NCI-H128 (cell line): ENCODE measurements at regions not wholly inside any gene's neighbourhood (a gene's known extent, or its start where the extent isn't known, plus 50 kb on each side); places are given as distances from the start of the nearest gene placed in this dataset.
A peak's percentile ranks its signal among the peaks of the same experiment; 100 is the strongest.

ENCODE experiments used
- DNase-seq: peaks from one replicate; lab custom pipeline; 2025; ENCODE audit not compliant: unreplicated experiment; lab: John Stamatoyannopoulos, UW

- no peak for DNase-seq
Observed at GRCh38 chr5:41670854-41671479, 160.6 kb upstream of the PLCXD3 start.

DNA sequence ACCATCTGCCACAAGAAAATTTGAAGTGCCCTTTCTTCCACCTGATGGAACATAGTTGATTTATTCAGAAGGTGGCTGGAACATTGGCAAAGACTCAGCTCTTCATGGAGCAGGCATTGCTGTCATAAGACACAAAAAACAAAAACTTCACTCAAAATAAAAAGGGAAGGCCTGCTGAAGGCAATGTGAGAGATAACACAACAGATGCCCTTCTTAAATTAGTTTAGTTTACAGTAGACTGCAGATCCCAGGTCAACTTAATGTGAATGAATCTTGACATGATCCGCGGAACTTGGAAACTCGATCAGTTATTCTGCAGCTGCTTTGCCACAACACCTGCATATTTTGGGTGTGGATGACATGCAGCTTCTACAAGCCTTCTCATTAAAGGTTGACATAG is 159.8 kb upstream of the PLCXD3 start:
- DNase-seq, result no peak

GRCh38 chr5:41661254-41661653 is 150.9 kb upstream of the PLCXD3 start:
- no peak for DNase-seq

DNA sequence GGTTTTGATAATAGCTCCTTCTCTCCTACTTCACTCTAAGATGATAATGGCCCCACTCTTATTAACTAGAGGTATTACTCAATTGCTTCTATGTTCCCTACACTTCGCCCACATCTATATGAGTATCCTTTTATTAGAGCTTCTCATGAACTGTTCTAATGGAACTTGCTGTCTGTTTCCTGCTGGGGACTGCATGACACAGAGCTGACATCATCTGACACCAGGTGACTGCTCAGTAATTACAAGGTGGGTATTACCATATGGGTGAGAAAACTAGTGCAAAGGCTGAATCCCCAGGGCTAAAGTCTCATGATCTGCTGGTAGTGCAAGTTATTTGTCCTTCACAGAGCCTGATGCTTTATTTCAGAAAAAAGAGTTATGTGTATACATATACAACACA is 146.2 kb upstream of the PLCXD3 start:
- DNase-seq, result no peak

- no peak for DNase-seq
Observed at GRCh38 chr5:41650131-41650530, 139.7 kb upstream of the PLCXD3 start.

DNA sequence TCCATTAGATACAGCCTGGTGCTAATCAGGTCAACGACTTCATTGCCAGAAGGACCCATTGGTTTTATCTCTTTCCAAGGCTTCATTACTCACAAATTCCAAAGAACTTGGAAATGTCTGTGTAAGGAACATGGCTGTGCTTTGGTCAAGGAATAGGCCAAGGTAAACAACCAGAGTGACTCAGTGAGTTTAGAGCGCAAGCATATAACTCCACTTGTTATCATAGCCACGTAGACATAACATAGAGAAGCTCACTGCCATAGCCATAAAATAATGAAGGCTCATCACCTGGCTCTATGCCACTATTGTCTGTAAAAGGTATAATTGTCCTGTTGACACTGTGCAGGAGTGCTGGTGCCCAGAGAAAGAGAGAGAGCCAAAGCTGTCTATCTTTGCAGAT is 139.3 kb upstream of the PLCXD3 start:
- DNase-seq, result no peak

GRCh38 chr5:41648996-41649395 is 138.6 kb upstream of the PLCXD3 start:
- DNase-seq, result no peak

- no peak for DNase-seq
Observed at GRCh38 chr5:41641621-41642020, 131.2 kb upstream of the PLCXD3 start.

GRCh38 chr5:41638685-41639084 is 128.3 kb upstream of the PLCXD3 start:
- no peak for DNase-seq

DNA sequence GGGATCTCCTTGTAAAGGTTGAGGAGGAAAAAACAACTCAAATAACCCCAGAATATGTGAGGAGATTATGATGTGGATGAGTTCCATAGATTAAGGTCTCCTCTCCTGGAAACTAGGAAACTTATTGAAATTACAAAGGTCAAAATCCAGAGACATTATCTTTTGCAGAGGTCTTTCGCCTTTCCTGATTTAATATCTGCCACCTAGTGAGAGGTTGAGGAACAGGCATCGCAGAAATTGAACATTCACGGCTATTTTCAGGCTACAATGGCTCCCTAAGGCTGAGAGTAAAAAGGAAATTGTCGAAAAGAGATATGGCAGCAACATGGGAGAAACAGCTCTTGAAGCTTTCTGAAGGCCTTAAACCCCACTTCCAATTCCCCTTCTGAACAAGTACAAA is 127.5 kb upstream of the PLCXD3 start:
- DNase-seq, result no peak

- DNase-seq, result no peak
Observed at GRCh38 chr5:41637424-41637823, 127.0 kb upstream of the PLCXD3 start.

DNA sequence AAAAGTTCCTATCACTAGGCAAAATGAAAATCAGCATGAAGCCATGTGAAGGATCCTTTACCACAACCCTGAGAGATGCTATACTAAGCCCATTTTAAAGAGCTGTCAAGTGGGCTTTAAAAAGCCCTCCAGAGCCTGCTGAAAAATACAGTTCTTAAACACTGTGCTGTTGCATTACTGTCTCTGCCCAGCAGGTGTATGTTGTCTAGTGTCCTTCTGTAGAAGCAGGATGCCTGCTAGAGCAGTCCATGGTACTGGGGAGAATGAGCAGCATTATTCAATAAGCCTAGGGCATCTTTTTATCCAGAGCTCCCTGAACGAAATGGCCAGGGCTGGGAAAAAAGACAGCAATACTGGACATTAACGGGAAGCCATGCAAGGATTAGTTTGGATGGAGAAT is 126.2 kb upstream of the PLCXD3 start:
- DNase-seq, result peak; percentile 42

- DNase-seq, result no peak
Observed at GRCh38 chr5:41629897-41630296, 119.5 kb upstream of the PLCXD3 start.

GRCh38 chr5:41625571-41625970 is 115.2 kb upstream of the PLCXD3 start:
- DNase-seq, result no peak

GRCh38 chr5:41621420-41621819 is 111.0 kb upstream of the PLCXD3 start:
- no peak for DNase-seq

DNA sequence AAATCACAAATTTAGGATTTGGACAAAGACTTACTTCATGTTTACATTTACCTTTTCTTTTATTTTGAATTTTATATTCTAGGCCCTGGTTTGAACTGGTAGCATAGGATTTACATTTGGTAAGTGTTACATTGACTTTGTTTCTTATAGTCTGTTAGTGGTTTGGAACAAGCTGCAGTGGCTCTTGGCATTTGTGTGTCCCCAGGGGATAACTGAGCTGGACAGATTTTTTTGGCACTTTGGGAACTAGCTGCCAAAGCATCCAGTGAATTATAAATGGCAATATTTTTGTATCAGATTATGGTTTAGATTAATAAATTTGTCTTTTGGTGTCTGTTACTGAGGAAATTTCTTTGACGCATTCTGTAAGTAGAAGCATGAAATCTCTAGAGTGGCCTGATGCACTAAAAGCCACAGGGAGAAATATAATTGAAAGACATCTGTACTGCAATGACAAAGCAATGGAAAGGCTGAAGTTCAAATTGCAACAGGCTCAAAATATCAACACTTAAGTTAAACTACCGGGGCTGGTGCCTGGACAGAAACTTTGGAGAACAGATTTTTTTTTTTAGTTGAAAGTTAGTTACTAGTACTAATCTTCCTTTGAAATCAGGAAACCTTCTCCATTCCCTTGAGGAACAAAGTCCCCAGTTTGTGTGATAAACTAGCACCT is 107.6 kb upstream of the PLCXD3 start:
- no peak for DNase-seq

DNA sequence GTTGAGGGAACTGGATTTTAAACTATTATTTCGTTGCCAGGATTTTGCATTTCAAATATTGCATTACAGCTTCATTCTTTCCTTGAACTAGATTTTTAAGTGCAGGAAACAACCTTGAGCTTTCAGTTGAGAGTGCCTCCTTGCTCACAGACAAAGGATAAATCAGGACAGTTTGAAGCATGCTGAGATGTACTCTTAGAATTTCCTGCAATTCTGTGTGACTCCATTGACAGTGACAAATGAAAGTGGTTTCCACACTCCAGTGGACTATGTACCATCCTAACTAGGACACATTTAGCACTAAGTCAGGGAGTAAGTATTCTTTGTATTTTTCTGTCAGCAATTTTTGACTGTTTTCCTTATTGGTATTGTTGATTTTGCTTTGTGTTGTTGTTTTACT is 100.0 kb upstream of the PLCXD3 start:
- DNase-seq, result no peak

DNA sequence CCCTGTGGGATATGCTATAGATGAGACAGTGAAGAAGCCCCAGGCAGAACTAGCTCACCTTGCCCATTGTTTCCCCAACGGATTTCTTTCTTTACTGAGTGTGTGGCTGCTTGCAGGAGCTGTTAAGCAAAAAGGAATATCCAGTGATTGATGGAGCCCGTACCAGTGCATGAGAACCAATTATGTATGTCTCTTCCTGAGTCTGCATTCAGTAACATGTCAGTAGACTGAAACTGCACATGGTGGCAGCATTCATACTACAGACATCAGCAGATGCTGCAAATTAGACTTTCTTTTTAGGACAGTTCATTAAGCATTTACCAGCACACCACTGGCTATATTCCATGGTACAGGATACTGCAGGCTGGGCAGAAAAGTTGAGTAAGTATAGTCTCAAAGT is 90.3 kb upstream of the PLCXD3 start:
- DNase-seq, result no peak

GRCh38 chr5:41598011-41598410 is 87.6 kb upstream of the PLCXD3 start:
- DNase-seq, result no peak

- DNase-seq, result no peak
Observed at GRCh38 chr5:41587668-41588067, 77.3 kb upstream of the PLCXD3 start.

DNA sequence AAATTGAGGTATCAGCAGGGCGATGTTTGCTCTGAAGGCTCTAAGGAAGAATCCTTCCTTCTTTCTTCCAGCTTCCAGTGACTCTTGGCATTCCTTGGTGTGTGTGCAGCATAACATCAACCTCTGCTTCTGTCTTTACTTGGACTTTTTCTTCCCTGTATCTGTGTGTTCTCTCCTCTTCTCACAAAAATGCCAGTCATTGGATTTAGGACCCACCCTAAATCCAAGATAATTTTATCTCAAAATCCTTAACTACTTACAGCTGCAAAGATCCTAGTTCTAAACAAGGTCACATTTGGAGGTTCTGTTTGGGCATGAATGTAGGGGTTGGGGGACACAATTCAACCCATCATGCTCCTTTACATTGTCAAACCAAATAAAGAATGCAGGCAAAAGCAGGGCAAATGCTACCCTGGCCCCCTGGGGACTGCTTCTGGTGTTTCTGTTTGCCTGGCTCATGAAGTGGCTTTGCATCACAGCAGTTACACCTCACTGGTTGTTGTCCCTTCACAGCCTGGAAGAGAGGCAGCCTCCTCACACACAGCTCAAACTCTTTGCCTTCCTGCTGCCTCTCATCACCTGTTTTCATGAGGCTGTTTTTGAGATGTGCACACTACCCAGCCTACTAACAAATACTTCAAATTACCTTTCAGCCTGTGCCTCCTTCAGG is 64.8 kb upstream of the PLCXD3 start:
- DNase-seq, result no peak

- no peak for DNase-seq
Observed at GRCh38 chr5:41574391-41574790, 64.0 kb upstream of the PLCXD3 start.
